BJ (cell line): ENCODE measurements at regions not wholly inside any gene's neighbourhood (a gene's known extent, or its start where the extent isn't known, plus 50 kb on each side); places are given as distances from the start of the nearest gene placed in this dataset.
"Not testable (repeated sequence)": the region's sequence is repeated elsewhere in the genome, so short reads cannot be mapped to it uniquely, and the experiment has no call there.

ENCODE experiments used
- CTCF ChIA-PET: fragments of 350-600 bp; formaldehyde crosslinking; extraction: SDS; loops from one replicate; lab custom pipeline; 2021; ENCODE audit warnings: antibody characterized with exemption, inconsistent platforms; lab: Yijun Ruan, JAX
- POLR2A ChIA-PET: fragments of 300-600 bp; sonication (Branson Sonifier 250); formaldehyde crosslinking; extraction: SDS; loops from one replicate; lab custom pipeline; 2021; ENCODE audit warnings: antibody characterized with exemption; lab: Charles Lee
- DNase-seq: peaks from one replicate; pipeline ENCODE4 v3.0.0-alpha.2; 2011; ENCODE audit warnings: low read depth
- H3K27me3 ChIP-seq: 2 replicates; pipeline ENCODE4 v1.6.0; 2011; ENCODE audit warnings: low read length; ENCODE audit not compliant: control insufficient read depth, insufficient read depth
- H3K36me3 ChIP-seq: 2 replicates; pipeline ENCODE4 v1.5.1; 2011; ENCODE audit warnings: low read length; ENCODE audit not compliant: control insufficient read depth, insufficient read depth
- H3K4me3 ChIP-seq: 2 replicates; pipeline ENCODE4 v1.5.1; 2011; ENCODE audit warnings: low read depth, mild to moderate bottlenecking, control low read depth, low read length
- TF ChIP-seq, protein P1 (sequence below): IDR thresholded peaks from 2 replicates; pipeline ENCODE4 v1.5.1; 2011; ENCODE audit warnings: low read depth, mild to moderate bottlenecking, control low read depth, inconsistent platforms, low read length, moderate library complexity; ENCODE audit not compliant: insufficient read depth

DNA sequence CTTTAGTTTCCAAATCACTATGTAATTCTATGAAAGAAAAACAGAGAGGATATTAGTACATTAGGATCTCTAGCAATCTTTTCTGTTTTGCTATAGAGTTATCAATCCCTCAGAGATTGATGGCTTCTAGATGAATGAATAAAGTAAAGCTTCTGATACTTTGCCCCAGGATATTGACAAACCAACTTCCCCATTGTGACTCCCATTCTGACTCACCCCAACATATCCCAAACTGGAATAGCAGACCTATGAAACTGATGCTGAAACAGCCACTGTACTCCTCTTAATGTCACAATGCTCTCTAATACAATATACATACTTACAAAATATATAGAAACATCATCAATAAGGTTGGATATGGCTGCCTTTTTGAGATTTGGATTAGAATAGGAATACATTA lies 442.1 kb upstream of the NR5A2 start:
- TF ChIP-seq, protein P1, sequence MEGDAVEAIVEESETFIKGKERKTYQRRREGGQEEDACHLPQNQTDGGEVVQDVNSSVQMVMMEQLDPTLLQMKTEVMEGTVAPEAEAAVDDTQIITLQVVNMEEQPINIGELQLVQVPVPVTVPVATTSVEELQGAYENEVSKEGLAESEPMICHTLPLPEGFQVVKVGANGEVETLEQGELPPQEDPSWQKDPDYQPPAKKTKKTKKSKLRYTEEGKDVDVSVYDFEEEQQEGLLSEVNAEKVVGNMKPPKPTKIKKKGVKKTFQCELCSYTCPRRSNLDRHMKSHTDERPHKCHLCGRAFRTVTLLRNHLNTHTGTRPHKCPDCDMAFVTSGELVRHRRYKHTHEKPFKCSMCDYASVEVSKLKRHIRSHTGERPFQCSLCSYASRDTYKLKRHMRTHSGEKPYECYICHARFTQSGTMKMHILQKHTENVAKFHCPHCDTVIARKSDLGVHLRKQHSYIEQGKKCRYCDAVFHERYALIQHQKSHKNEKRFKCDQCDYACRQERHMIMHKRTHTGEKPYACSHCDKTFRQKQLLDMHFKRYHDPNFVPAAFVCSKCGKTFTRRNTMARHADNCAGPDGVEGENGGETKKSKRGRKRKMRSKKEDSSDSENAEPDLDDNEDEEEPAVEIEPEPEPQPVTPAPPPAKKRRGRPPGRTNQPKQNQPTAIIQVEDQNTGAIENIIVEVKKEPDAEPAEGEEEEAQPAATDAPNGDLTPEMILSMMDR, result no peak
- Histone ChIP-seq H3K36me3 (no peaks in the 10 kb centered on the region), H3K27me3 (no peaks in the 10 kb centered on the region), H3K4me3 (no peak overlapping the region)
- POLR2A ChIA-PET, result no interaction called here
- DNase-seq, result no peak
- CTCF ChIA-PET, result interaction anchor here (1.0 kb wide), 1 partner anchor 16 kb away, joined by 3 read pairs; no protein-coding TSS in a partner anchor

DNA sequence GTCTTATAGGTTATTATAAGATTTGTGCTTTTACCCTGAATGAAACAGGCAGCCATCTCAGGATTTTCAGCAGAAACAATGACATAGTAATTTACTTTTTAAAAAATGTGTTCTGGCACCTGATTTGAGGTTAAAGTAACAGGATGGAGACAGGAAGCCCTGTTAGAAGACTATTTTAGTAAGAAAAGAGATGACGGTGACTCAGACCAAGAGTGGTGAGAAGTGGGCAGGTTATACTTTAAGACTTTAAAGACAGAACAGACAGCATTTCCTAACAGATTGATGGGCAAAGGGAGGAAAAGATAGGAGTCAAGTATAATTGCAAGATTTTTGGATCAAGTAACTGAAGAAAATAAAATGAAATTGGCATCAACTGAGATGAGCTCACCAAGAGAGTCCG lies 436.8 kb upstream of the NR5A2 start:
- POLR2A ChIA-PET, result no interaction called here
- DNase-seq, result no peak
- Histone ChIP-seq H3K36me3 (no peaks in the 10 kb centered on the region), H3K27me3 (no peaks in the 10 kb centered on the region), H3K4me3 (no peak overlapping the region)
- TF ChIP-seq, protein P1, result no peak
- CTCF ChIA-PET, result no interaction called here

DNA sequence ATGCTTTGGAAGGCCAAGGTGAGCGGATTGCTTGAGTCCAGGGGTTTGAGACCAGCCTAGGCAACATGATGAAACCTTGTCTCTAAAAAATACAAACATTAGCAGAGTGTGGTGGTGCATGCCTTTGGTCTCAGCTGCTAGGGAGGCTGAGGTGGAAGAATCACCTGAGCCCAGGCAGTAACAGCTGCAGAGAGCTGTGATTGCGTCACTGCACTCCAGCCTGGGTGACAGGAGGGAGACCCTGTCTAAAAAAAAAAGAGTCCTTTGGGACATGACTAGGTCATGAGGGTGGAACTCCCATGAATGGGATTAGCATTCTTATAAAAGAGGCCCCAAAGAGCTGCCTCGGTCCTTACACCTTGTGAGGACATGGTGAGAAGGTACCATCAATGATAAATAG lies 436.0 kb upstream of the NR5A2 start:
- CTCF ChIA-PET, result no interaction called here
- TF ChIP-seq, protein P1, result no peak
- no peak overlapping the region for H3K4me3 ChIP-seq
- DNase-seq, result no peak
- no peaks in the 10 kb centered on the region for H3K27me3 ChIP-seq
- H3K36me3 ChIP-seq, result no peaks in the 10 kb centered on the region
- POLR2A ChIA-PET, result no interaction called here

DNA sequence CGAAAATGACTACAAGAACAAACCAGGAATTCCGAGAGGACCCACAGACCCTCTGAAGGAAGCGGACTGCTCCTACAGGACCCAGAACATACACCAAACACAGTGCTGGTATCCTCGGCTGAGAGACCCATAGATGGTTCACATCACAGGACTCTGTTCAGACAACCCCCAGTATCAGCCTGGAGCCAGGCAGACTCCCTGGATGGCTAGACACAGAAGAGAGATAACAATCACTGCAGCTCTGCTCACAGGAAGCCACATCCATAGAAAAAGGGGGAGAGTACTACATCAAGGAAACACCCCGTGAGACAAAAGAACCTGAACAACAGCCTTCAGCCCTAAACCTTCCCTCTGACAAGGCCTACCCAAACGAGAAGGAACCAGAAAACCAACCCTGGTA lies 434.0 kb upstream of the NR5A2 start:
- CTCF ChIA-PET, result interaction anchor here (1.2 kb wide), 1 partner anchor 13 kb away, joined by 4 read pairs; no protein-coding TSS in a partner anchor
- no peak for DNase-seq
- H3K36me3 ChIP-seq, result no peaks in the 10 kb centered on the region
- POLR2A ChIA-PET, result no interaction called here
- H3K4me3 ChIP-seq, result no peak overlapping the region
- no peaks in the 10 kb centered on the region for H3K27me3 ChIP-seq
- TF ChIP-seq, protein P1, result no peak

DNA sequence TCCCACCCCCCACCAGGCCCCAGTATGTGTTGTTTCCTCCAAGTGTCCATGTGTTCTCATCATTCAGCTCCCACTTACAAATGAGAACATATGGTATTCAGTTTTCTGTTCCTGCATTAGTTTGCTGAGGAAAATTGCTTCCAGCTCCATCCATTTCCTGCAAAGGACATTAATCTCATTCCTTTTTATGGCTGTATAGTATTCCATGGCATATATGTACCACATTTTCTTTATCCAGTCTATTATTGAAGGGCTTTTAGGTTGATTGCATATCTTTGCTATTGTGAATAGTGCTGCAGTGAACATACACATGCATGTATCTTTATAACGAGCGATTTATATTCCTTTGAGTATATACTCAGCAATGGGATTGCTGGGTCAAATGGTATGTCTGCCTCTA lies 431.1 kb upstream of the NR5A2 start:
- H3K27me3 ChIP-seq, DNase-seq, CTCF ChIA-PET, H3K36me3 ChIP-seq, POLR2A ChIA-PET, H3K4me3 ChIP-seq: not testable (repeated sequence)

DNA sequence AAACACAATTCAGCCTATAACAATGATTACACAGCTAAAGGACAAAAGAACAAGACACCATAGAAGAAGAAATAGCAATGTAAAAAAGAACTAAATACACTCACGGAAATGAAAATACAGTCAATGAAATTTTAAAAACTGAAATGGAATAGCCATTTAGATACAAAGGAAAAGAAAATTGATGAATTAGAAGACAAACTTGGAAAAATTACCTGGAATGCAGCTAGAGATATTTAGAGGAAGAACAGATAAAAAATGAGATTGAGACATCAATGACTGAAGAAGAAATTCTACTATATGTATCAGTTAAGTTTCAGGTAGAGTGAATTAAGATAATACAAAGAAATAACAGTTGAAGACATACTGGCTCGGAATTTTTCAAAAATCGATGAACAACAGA lies 430.4 kb upstream of the NR5A2 start:
- ChIA-PET POLR2A (no interaction called here), CTCF (no interaction called here)
- TF ChIP-seq, protein P1, result no peak
- Histone ChIP-seq H3K36me3 (no peaks in the 10 kb centered on the region), H3K4me3 (no peak overlapping the region), H3K27me3 (no peaks in the 10 kb centered on the region)
- no peak for DNase-seq
